BE2C (cell line): ENCODE measurements at regions not wholly inside any gene's neighbourhood (a gene's known extent, or its start where the extent isn't known, plus 50 kb on each side); places are given as distances from the start of the nearest gene placed in this dataset.

Experiments
- DNase-seq: peaks from one replicate; pipeline ENCODE4 v3.0.0-alpha.2; 2020
- H3K27me3 ChIP-seq: fragments of 250-450 bp; sonication (Bioruptor Pico); 2 replicates; pipeline ENCODE4 v1.5.1; 2020; ENCODE audit warnings: mild to moderate bottlenecking
- H3K36me3 ChIP-seq: fragments of 250-450 bp; sonication (Bioruptor Pico); 2 replicates; pipeline ENCODE4 v1.5.1; 2020; ENCODE audit warnings: mild to moderate bottlenecking
- H3K4me1 ChIP-seq: fragments of 250-450 bp; sonication (Bioruptor Pico); 2 replicates; pipeline ENCODE4 v1.5.1; 2020
- H3K4me3 ChIP-seq: 2 replicates; pipeline ENCODE4 v1.5.1; 2011; ENCODE audit warnings: low read depth, low read length
- H3K9me3 ChIP-seq: fragments of 250-450 bp; sonication (Bioruptor Pico); 2 replicates; pipeline ENCODE4 v1.5.1; 2020
- TF ChIP-seq, protein P1 (sequence below): IDR thresholded peaks from 2 replicates; pipeline ENCODE4 v1.5.1; 2012; ENCODE audit warnings: mild to moderate bottlenecking, low read depth, low read length

DNA sequence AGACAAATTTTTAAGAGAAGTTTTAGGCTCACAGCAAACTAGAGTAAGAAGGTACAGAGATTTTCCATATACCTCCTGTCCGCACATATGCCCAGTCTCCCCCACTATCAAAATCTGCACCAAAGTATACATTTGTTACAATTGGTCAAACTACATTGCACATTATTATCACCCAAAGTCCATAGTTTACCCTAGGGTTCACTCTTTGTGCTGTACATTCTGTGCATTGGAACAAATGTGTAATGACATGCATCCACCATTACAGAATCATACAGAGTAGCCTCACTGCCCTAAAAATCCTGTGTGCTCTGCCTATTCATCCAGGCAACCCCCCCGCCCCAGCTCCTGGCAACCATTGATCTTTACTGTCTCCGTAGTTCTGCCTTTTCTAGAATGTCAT lies 61.7 kb upstream of the SPRED2 start:
- no peaks in the 10 kb centered on the region for H3K9me3 ChIP-seq
- no peak overlapping the region for H3K4me3 ChIP-seq
- H3K4me1 ChIP-seq: no peaks in the 10 kb centered on the region
- H3K27me3 ChIP-seq: no peaks in the 10 kb centered on the region
- TF ChIP-seq, protein P1, sequence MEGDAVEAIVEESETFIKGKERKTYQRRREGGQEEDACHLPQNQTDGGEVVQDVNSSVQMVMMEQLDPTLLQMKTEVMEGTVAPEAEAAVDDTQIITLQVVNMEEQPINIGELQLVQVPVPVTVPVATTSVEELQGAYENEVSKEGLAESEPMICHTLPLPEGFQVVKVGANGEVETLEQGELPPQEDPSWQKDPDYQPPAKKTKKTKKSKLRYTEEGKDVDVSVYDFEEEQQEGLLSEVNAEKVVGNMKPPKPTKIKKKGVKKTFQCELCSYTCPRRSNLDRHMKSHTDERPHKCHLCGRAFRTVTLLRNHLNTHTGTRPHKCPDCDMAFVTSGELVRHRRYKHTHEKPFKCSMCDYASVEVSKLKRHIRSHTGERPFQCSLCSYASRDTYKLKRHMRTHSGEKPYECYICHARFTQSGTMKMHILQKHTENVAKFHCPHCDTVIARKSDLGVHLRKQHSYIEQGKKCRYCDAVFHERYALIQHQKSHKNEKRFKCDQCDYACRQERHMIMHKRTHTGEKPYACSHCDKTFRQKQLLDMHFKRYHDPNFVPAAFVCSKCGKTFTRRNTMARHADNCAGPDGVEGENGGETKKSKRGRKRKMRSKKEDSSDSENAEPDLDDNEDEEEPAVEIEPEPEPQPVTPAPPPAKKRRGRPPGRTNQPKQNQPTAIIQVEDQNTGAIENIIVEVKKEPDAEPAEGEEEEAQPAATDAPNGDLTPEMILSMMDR: no peak
- DNase-seq: no peak
- H3K36me3 ChIP-seq: no peaks in the 10 kb centered on the region

- Histone ChIP-seq H3K36me3 (no peaks in the 10 kb centered on the region), H3K4me3 (no peak overlapping the region), H3K9me3 (no peaks in the 10 kb centered on the region), H3K4me1 (no peaks in the 10 kb centered on the region), H3K27me3 (no peaks in the 10 kb centered on the region)
- DNase-seq: no peak
- TF ChIP-seq, protein P1: no peak
These were observed 59.0 kb upstream of the SPRED2 start for GRCh38 chr2:65491381-65491905.

GRCh38 chr2:65490222-65490621 lies 57.8 kb upstream of the SPRED2 start:
- no peaks in the 10 kb centered on the region for H3K36me3 ChIP-seq
- H3K9me3 ChIP-seq: no peaks in the 10 kb centered on the region
- TF ChIP-seq, protein P1: no peak
- H3K27me3 ChIP-seq: no peaks in the 10 kb centered on the region
- H3K4me1 ChIP-seq: no peaks in the 10 kb centered on the region
- DNase-seq: no peak
- H3K4me3 ChIP-seq: no peak overlapping the region

GRCh38 chr2:65489269-65489668 lies 56.9 kb upstream of the SPRED2 start:
- Histone ChIP-seq H3K27me3 (no peaks in the 10 kb centered on the region), H3K36me3 (no peaks in the 10 kb centered on the region), H3K9me3 (no peaks in the 10 kb centered on the region), H3K4me1 (no peaks in the 10 kb centered on the region), H3K4me3 (no peak overlapping the region)
- no peak for DNase-seq
- TF ChIP-seq, protein P1: no peak

- TF ChIP-seq, protein P1: no peak
- no peaks in the 10 kb centered on the region for H3K9me3 ChIP-seq
- no peaks in the 10 kb centered on the region for H3K4me1 ChIP-seq
- H3K4me3 ChIP-seq: no peak overlapping the region
- no peak for DNase-seq
- H3K27me3 ChIP-seq: no peaks in the 10 kb centered on the region
- H3K36me3 ChIP-seq: no peaks in the 10 kb centered on the region
These were observed 56.1 kb upstream of the SPRED2 start for GRCh38 chr2:65488527-65488926.

GRCh38 chr2:65487404-65487803 lies 55.0 kb upstream of the SPRED2 start:
- no peak overlapping the region for H3K4me3 ChIP-seq
- no peaks in the 10 kb centered on the region for H3K9me3 ChIP-seq
- H3K27me3 ChIP-seq: no peaks in the 10 kb centered on the region
- H3K36me3 ChIP-seq: no peaks in the 10 kb centered on the region
- H3K4me1 ChIP-seq: no peaks in the 10 kb centered on the region
- DNase-seq: no peak
- TF ChIP-seq, protein P1: no peak
